ENCODE measurements at regions not wholly inside any gene's neighbourhood (a gene's known extent, or its start where the extent isn't known, plus 50 kb on each side); places are given as distances from the start of the nearest gene placed in this dataset.
A peak's percentile ranks its signal among the peaks of the same experiment; 100 is the strongest.

- TF ChIP-seq, protein P1, sequence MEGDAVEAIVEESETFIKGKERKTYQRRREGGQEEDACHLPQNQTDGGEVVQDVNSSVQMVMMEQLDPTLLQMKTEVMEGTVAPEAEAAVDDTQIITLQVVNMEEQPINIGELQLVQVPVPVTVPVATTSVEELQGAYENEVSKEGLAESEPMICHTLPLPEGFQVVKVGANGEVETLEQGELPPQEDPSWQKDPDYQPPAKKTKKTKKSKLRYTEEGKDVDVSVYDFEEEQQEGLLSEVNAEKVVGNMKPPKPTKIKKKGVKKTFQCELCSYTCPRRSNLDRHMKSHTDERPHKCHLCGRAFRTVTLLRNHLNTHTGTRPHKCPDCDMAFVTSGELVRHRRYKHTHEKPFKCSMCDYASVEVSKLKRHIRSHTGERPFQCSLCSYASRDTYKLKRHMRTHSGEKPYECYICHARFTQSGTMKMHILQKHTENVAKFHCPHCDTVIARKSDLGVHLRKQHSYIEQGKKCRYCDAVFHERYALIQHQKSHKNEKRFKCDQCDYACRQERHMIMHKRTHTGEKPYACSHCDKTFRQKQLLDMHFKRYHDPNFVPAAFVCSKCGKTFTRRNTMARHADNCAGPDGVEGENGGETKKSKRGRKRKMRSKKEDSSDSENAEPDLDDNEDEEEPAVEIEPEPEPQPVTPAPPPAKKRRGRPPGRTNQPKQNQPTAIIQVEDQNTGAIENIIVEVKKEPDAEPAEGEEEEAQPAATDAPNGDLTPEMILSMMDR (IDR thresholded peaks at IDR 0.05; ENCODE audit: low read depth, low read length): no peak
- DNase-seq (ENCODE audit: low read depth in 2 of 2): no peak
- H3K4me3 ChIP-seq (replicated peaks in 1 of 2; ENCODE audit: low read depth in 2 of 2, low read length in 2 of 2): no peak overlapping the region
These were observed 302.7 kb downstream of the RFPL4B start for GRCh38 chr6:112649853-112650252.

- H3K4me3 ChIP-seq (replicated peaks in 1 of 2; ENCODE audit: low read depth in 2 of 2, low read length in 2 of 2): no peak overlapping the region
- TF ChIP-seq, protein P1 (IDR thresholded peaks at IDR 0.05; ENCODE audit: low read depth, low read length): no peak
- peak in 1 of 2 donors; percentile 33 for DNase-seq (ENCODE audit: low read depth in 2 of 2)
These were observed 304.1 kb downstream of the RFPL4B start for GRCh38 chr6:112651239-112651638.

GRCh38 chr6:112659912-112660311 is 312.8 kb downstream of the RFPL4B start:
- no peak overlapping the region for H3K4me3 ChIP-seq (replicated peaks in 1 of 2; ENCODE audit: low read depth in 2 of 2, low read length in 2 of 2)
- DNase-seq (ENCODE audit: low read depth in 2 of 2): no peak
- TF ChIP-seq, protein P1 (IDR thresholded peaks at IDR 0.05; ENCODE audit: low read depth, low read length): no peak

DNA sequence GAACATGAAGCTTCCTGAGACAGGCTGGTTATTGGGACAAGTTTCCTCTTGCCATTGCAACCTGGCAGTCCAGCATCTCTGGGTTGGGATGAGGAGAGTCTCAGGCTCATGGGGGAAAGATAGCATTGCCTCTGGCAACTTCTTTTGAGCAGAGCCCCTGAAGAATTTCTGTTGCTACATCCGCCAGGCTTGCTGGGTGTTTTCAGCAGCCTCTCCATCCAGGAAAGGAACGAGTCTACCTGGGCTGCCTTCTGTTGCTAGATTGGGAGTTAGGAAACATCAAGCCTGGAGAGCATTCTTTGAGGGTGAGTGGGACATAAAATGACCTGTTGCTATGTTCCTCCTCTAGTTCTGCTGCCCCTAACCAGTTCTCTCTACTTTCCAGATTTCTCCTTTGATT is 313.5 kb downstream of the RFPL4B start:
- TF ChIP-seq, protein P1 (IDR thresholded peaks at IDR 0.05; ENCODE audit: low read depth, low read length): no peak
- H3K4me3 ChIP-seq (replicated peaks in 1 of 2; ENCODE audit: low read depth in 2 of 2, low read length in 2 of 2): no peak overlapping the region
- no peak for DNase-seq (ENCODE audit: low read depth in 2 of 2)

GRCh38 chr6:112663698-112664097 is 316.6 kb downstream of the RFPL4B start:
- no peak for DNase-seq (ENCODE audit: low read depth in 2 of 2)
- H3K4me3 ChIP-seq (replicated peaks in 1 of 2; ENCODE audit: low read depth in 2 of 2, low read length in 2 of 2): no peak overlapping the region
- TF ChIP-seq, protein P1 (IDR thresholded peaks at IDR 0.05; ENCODE audit: low read depth, low read length): no peak

DNA sequence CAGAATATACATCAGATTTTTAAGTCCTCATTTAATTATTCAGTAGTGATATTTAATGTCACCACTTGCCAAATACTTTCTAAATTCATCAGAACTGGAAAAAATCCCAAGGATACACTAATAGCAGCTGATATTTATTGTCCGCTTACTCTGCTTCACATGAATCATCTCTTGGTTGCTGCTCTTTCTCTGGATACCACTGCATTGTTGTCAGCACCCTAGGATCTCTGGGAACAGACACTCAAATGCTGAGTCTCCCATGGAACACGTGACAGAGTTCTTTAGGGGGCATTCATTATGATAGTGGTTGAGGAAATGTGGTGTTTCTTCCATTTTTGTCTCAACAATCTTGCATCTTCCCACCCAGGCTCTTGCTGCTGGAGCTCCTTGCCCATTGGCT is 318.0 kb downstream of the RFPL4B start:
- peak; percentile 57 to 78 for DNase-seq (ENCODE audit: low read depth in 2 of 2)
- TF ChIP-seq, protein P1 (IDR thresholded peaks at IDR 0.05; ENCODE audit: low read depth, low read length): no peak
- H3K4me3 ChIP-seq (replicated peaks in 1 of 2; ENCODE audit: low read depth in 2 of 2, low read length in 2 of 2): no peak overlapping the region

- peak; percentile 8 to 67 for DNase-seq (ENCODE audit: low read depth in 2 of 2)
- TF ChIP-seq, protein P1 (IDR thresholded peaks at IDR 0.05; ENCODE audit: low read depth, low read length): no peak
These were observed 318.7 kb downstream of the RFPL4B start for GRCh38 chr6:112665815-112666214.

More at GRCh38 chr6:112665815-112666214, 318.7 kb downstream of the RFPL4B start:
- H3K4me3 ChIP-seq (replicated peaks in 1 of 2; ENCODE audit: low read depth in 2 of 2, low read length in 2 of 2): no peak overlapping the region

All from cardiac fibroblast (primary cell).